Kidney (tissue), 13 donors: ENCODE measurements at regions not wholly inside any gene's neighbourhood (a gene's known extent, or its start where the extent isn't known, plus 50 kb on each side); places are given as distances from the start of the nearest gene placed in this dataset.

Experiments
- DNase-seq, 5 donors: peaks; one replicate each; pipeline ENCODE4 v3.0.0-alpha.2; 2013 to 2020
- FAIRE-seq: peaks from 2 replicates; lab custom pipeline; 2012; peaks lifted over from hg19 to GRCh38; lab: Jason Lieb, UNC
- H3K27ac ChIP-seq, 2 donors: one replicate each; pipeline ENCODE4 v1.7.0; 2013; ENCODE audit warnings: low read depth in 2 of 2, low read length in 2 of 2, inconsistent platforms in 1 of 2
- H3K27me3 ChIP-seq: one replicate; pipeline ENCODE4 v1.7.1; 2013; ENCODE audit warnings: low read length, inconsistent platforms; ENCODE audit not compliant: control insufficient read depth, insufficient read depth
- H3K36me3 ChIP-seq, 3 donors: one replicate each; pipeline versions ENCODE4 v1.7.0 to v1.7.1; 2013; ENCODE audit warnings: low read length in 3 of 3, control low read depth in 1 of 3, inconsistent platforms in 1 of 3; ENCODE audit not compliant: insufficient read depth in 3 of 3, control insufficient read depth in 2 of 3
- H3K4me1 ChIP-seq, 3 donors: one replicate each; pipeline versions ENCODE4 v1.7.0 to v1.7.1; 2013; ENCODE audit warnings: low read length in 3 of 3, inconsistent platforms in 1 of 3, low read depth in 1 of 3; ENCODE audit not compliant: control insufficient read depth in 2 of 3, insufficient read depth in 2 of 3
- H3K4me3 ChIP-seq, 3 donors: one replicate each; pipeline versions ENCODE4 v1.7.0 to v1.8.1; 2013; ENCODE audit warnings: low read length in 3 of 3, control low read depth in 1 of 3, inconsistent platforms in 1 of 3
- H3K9ac ChIP-seq, 3 donors: one replicate each; pipeline versions ENCODE4 v1.7.0 to v1.7.1; 2013; ENCODE audit warnings: low read length in 3 of 3, control low read depth in 1 of 3, inconsistent platforms in 1 of 3
- H3K9me3 ChIP-seq, 3 donors: one replicate each; pipeline versions ENCODE4 v1.7.0 to v1.7.1; 2013; ENCODE audit warnings: low read length in 3 of 3, control low read depth in 1 of 3, inconsistent platforms in 1 of 3; ENCODE audit not compliant: control insufficient read depth in 2 of 3, insufficient read depth in 1 of 3
- CTCF ChIP-seq: IDR thresholded peaks from 3 replicates; pipeline ENCODE4 v1.5.1; 2012; ENCODE audit warnings: mild to moderate bottlenecking, moderate library complexity, borderline replicate concordance; ENCODE audit not compliant: insufficient read depth; ENCODE audit errors: extremely low read depth
- intact Hi-C: fragments of 100-400 bp; cut with DNase I; formaldehyde crosslinking; loops from one replicate; pipeline ENCODE4 v1.11.1; 2022
- donor health status: control.
- donor health status: control.
- donor health status: control.
- donor health status: control.
- donor health status: control.
- donor health status: DM: yes; HTN: yes; CAD: no.
- donor health status: Normal renal cell carcinoma (clear cell type).

- FAIRE-seq (no peak), DNase-seq (no peak)
- no peaks in the 10 kb centered on the region for H3K9me3 ChIP-seq
- no peaks in the 10 kb centered on the region for H3K27me3 ChIP-seq
- intact Hi-C loops, result no loop called here
- TF ChIP-seq CTCF, result no peak
- H3K36me3 ChIP-seq, result no peaks in the 10 kb centered on the region
- H3K27ac ChIP-seq, result no peak overlapping the region
- no peak overlapping the region for H3K9ac ChIP-seq
- H3K4me1 ChIP-seq, result peaks cover 0 to 1% (median 0%) of the 10 kb centered on the region in 3 donors
- H3K4me3 ChIP-seq, result no peak overlapping the region
These were observed 215.5 kb downstream of the SNX18 start for GRCh38 chr5:54733101-54733500.

GRCh38 chr5:54732108-54732507 is 214.5 kb downstream of the SNX18 start:
- FAIRE-seq, result no peak
- no peaks in the 10 kb centered on the region for H3K4me1 ChIP-seq
- TF ChIP-seq CTCF, result no peak
- intact Hi-C loops, result no loop called here
- no peak overlapping the region for H3K4me3 ChIP-seq
- no peaks in the 10 kb centered on the region for H3K9me3 ChIP-seq
- H3K27me3 ChIP-seq, result no peaks in the 10 kb centered on the region
- no peak for DNase-seq
- no peak overlapping the region for H3K27ac ChIP-seq
- no peak overlapping the region for H3K9ac ChIP-seq
- no peaks in the 10 kb centered on the region for H3K36me3 ChIP-seq

GRCh38 chr5:54728588-54728915 is 211.0 kb downstream of the SNX18 start:
- no peak for FAIRE-seq
- intact Hi-C loops, result no loop called here

More at GRCh38 chr5:54728588-54728915, 211.0 kb downstream of the SNX18 start:
- no peak for DNase-seq
- H3K4me1 ChIP-seq, result no peaks in the 10 kb centered on the region
- H3K4me3 ChIP-seq, result no peak overlapping the region
- no peak overlapping the region for H3K27ac ChIP-seq
- TF ChIP-seq CTCF, result no peak
- no peaks in the 10 kb centered on the region for H3K27me3 ChIP-seq
- H3K9ac ChIP-seq, result no peak overlapping the region
- no peaks in the 10 kb centered on the region for H3K36me3 ChIP-seq
- H3K9me3 ChIP-seq, result no peaks in the 10 kb centered on the region
